Endometrium (tissue), 2 donors: ENCODE measurements at regions not wholly inside any gene's neighbourhood (a gene's known extent, or its start where the extent isn't known, plus 50 kb on each side); places are given as distances from the start of the nearest gene placed in this dataset.
"Not testable (repeated sequence)": the region's sequence is repeated elsewhere in the genome, so short reads cannot be mapped to it uniquely, and the experiment has no call there.

Experiments
- FAIRE-seq: peaks from 2 replicates; lab custom pipeline; 2012; peaks lifted over from hg19 to GRCh38; lab: Jason Lieb, UNC
- donor health status: control.
- donor health status: control.

GRCh38 chr1:149229813-149230212, 126.5 kb upstream of the NBPF9 start:
- not testable (repeated sequence) for FAIRE-seq

- not testable (repeated sequence) for FAIRE-seq
Observed at GRCh38 chr1:149234926-149235914, 131.9 kb upstream of the NBPF9 start.

- not testable (repeated sequence) for FAIRE-seq
Observed at GRCh38 chr1:149237515-149237914, 134.2 kb upstream of the NBPF9 start.

GRCh38 chr1:149239897-149240508, 136.7 kb upstream of the NBPF9 start:
- FAIRE-seq, result not testable (repeated sequence)

- FAIRE-seq, result not testable (repeated sequence)
Observed at GRCh38 chr1:149240530-149240929, 137.2 kb upstream of the NBPF9 start.

GRCh38 chr1:149241272-149241671, 137.9 kb upstream of the NBPF9 start:
- FAIRE-seq, result not testable (repeated sequence)

GRCh38 chr1:149243572-149243971, 140.2 kb upstream of the NBPF9 start:
- not testable (repeated sequence) for FAIRE-seq

GRCh38 chr1:149244621-149245020, 141.3 kb upstream of the NBPF9 start:
- FAIRE-seq, result not testable (repeated sequence)

- FAIRE-seq, result not testable (repeated sequence)
Observed at GRCh38 chr1:149246212-149246611, 142.9 kb upstream of the NBPF9 start.

GRCh38 chr1:149248610-149249009, 145.3 kb upstream of the NBPF9 start:
- not testable (repeated sequence) for FAIRE-seq

- FAIRE-seq, result not testable (repeated sequence)
Observed at GRCh38 chr1:149249850-149250467, 146.6 kb upstream of the NBPF9 start.

- not testable (repeated sequence) for FAIRE-seq
Observed at GRCh38 chr1:149254894-149255847, 151.8 kb upstream of the NBPF9 start.

- not testable (repeated sequence) for FAIRE-seq
Observed at GRCh38 chr1:149260284-149260683, 156.9 kb upstream of the NBPF9 start.

GRCh38 chr1:149260736-149261340, 157.5 kb upstream of the NBPF9 start:
- FAIRE-seq, result not testable (repeated sequence)

GRCh38 chr1:149267287-149267686, 163.9 kb upstream of the NBPF9 start:
- FAIRE-seq, result not testable (repeated sequence)

- FAIRE-seq, result not testable (repeated sequence)
Observed at GRCh38 chr1:149269001-149269702, 165.8 kb upstream of the NBPF9 start.

GRCh38 chr1:149269833-149270232, 166.5 kb upstream of the NBPF9 start:
- not testable (repeated sequence) for FAIRE-seq

GRCh38 chr1:149274493-149274892, 171.1 kb upstream of the NBPF9 start:
- not testable (repeated sequence) for FAIRE-seq

GRCh38 chr1:149275802-149276201, 172.5 kb upstream of the NBPF9 start:
- not testable (repeated sequence) for FAIRE-seq

GRCh38 chr1:149276496-149276895, 173.1 kb upstream of the NBPF9 start:
- FAIRE-seq, result not testable (repeated sequence)
